SK-N-SH (cell line): ENCODE measurements at regions not wholly inside any gene's neighbourhood (a gene's known extent, or its start where the extent isn't known, plus 50 kb on each side); places are given as distances from the start of the nearest gene placed in this dataset.

Experiments
- CTCF ChIP-seq: fragments of 200-600 bp; sonication (generic); IDR thresholded peaks from 2 replicates; pipeline ENCODE4 v1.6.1; 2017; ENCODE audit warnings: antibody characterized with exemption, mild to moderate bottlenecking, moderate library complexity
- EZH2phosphoT487 ChIP-seq: fragments of 200-600 bp; sonication (generic); IDR thresholded peaks from 2 replicates; pipeline ENCODE4 v1.6.1; 2017; ENCODE audit warnings: low read depth, mixed run types, mild to moderate bottlenecking, antibody characterized with exemption, moderate library complexity, borderline replicate concordance
- GATA2 ChIP-seq: sonication (generic); formaldehyde crosslinking; IDR thresholded peaks from 2 replicates; pipeline ENCODE4 v1.5.0; 2020; ENCODE audit warnings: mild to moderate bottlenecking, missing genetic modification reagents
- MAX ChIP-seq: IDR thresholded peaks from 2 replicates; pipeline ENCODE4 v1.4.0; 2012; ENCODE audit warnings: low read depth

DNA sequence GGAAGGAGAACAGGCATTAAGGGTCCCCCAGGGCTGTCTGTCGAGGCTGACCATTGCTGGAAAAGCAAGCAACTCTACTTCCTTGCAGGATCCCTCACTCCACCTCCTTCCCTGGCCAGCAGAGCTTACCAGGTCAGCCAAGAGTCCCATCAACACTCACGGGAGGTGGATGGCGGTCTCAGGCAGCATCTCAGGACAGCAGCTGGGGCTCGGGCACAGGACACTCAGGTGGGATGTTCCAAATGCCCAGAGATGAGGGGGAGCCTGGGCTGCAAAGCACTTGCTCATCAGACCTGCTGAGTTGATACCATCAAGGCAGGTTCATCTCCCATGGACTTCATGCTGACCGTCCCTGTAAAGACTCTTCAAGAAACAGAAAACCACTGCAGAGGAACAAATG, 559.8 kb downstream of the NPHP4 start:
- no peak for TF ChIP-seq CTCF
- no peak for TF ChIP-seq EZH2phosphoT487
- TF ChIP-seq GATA2: no peak
- no peak for TF ChIP-seq MAX
